Stimulated activated naive B cell treated with anti-CD40 and anti-IgM and Interleukin-4, amounts not matched to agents 10 μg/mL and 1 μg/mL and 100 μg/mL, for 72 hours (primary cell): ENCODE measurements at regions not wholly inside any gene's neighbourhood (a gene's known extent, or its start where the extent isn't known, plus 50 kb on each side); places are given as distances from the start of the nearest gene placed in this dataset.

ENCODE experiments used
- ATAC-seq, 2 donors: fragments of 150-1000 bp; cut with Tn5 transposase; replicated peaks; 2 replicates each; pipeline ENCODE4 v1.10.0; 2021; ENCODE audit warnings: moderate library complexity in 1 of 2
- DNase-seq: peaks from one replicate; pipeline ENCODE4 v3.0.0; 2021
- H3K27ac Mint-ChIP-seq: one replicate; pipeline ENCODE4 v1.8.0; 2022; ENCODE audit warnings: mild to moderate bottlenecking, mixed read lengths
- H3K27me3 Mint-ChIP-seq, 2 donors: one replicate each; pipeline ENCODE4 v1.8.0; 2022; ENCODE audit warnings: mixed read lengths in 2 of 2
- H3K36me3 Mint-ChIP-seq, 2 donors: one replicate each; pipeline ENCODE4 v1.8.0; 2022; ENCODE audit warnings: mixed read lengths in 2 of 2, mild to moderate bottlenecking in 1 of 2
- H3K4me1 Mint-ChIP-seq, 2 donors: one replicate each; pipeline ENCODE4 v1.8.0; 2022; ENCODE audit warnings: mixed read lengths in 2 of 2, mild to moderate bottlenecking in 1 of 2
- H3K4me3 Mint-ChIP-seq, 2 donors: one replicate each; pipeline ENCODE4 v1.8.0; 2022; ENCODE audit warnings: mild to moderate bottlenecking in 2 of 2, mixed read lengths in 2 of 2, moderate library complexity in 1 of 2
- H3K9me3 Mint-ChIP-seq, 2 donors: one replicate each; pipeline ENCODE4 v1.8.0; 2022; ENCODE audit warnings: mixed read lengths in 2 of 2, mild to moderate bottlenecking in 1 of 2

DNA sequence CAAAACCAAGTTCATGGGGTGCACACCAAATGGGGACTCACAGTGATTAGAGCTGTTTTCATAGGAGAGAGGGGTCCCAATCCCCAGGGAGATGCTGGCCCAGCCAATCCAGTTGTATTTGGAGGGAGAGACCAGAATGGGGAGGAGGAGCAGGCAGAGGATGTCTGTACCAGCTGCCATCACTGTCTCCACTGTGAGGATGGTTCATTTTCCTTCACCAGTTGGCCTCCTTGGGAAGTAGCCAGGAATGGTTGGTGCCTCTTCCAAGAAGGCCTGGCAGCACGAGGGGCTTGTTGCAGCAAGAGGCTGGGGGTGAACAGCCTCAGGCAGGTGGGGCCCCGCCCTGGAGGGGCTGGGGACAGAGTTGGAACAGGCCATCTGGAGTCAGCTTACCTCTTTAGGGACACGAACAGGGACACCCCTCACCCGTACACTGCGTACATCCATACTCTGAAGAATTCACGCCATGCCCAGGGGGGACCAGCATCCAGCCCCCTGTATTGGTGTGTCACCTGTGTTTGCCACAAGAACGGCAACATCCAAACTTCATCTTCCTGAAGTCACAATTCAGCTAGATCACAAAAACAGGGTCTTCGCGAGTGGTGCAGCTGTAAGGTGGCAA lies 161.7 kb upstream of the ZNF236 start:
- Mint-ChIP-seq H3K27ac (no peak overlapping the region), H3K36me3 (no peaks in the 10 kb centered on the region), H3K4me3 (no peak overlapping the region), H3K9me3 (no peaks in the 10 kb centered on the region), H3K4me1 (peaks cover 5 to 11% of the 10 kb centered on the region in 2 donors), H3K27me3 (peaks cover 28 to 34% of the 10 kb centered on the region in 2 donors)
- DNase-seq (no peak), ATAC-seq (no peak)

GRCh38 chr18:76658627-76659026 lies 163.6 kb upstream of the ZNF516 start:
- H3K9me3 Mint-ChIP-seq = no peaks in the 10 kb centered on the region
- ATAC-seq = peak; percentile 58 to 77
- H3K36me3 Mint-ChIP-seq = no peaks in the 10 kb centered on the region
- H3K27me3 Mint-ChIP-seq = peaks cover 34 to 39% of the 10 kb centered on the region in 2 donors
- DNase-seq = peak; percentile 9
- no peak overlapping the region for H3K4me3 Mint-ChIP-seq
- H3K4me1 Mint-ChIP-seq = peaks cover 5 to 11% of the 10 kb centered on the region in 2 donors
- H3K27ac Mint-ChIP-seq = no peak overlapping the region

- H3K9me3 Mint-ChIP-seq = no peaks in the 10 kb centered on the region
- peaks cover 5 to 11% of the 10 kb centered on the region in 2 donors for H3K4me1 Mint-ChIP-seq
- peak in 1 of 2 donors; percentile 46 for ATAC-seq
- no peak for DNase-seq
- H3K36me3 Mint-ChIP-seq = no peaks in the 10 kb centered on the region
- H3K27ac Mint-ChIP-seq = no peak overlapping the region
- peaks cover 36 to 43% of the 10 kb centered on the region in 2 donors for H3K27me3 Mint-ChIP-seq
- no peak overlapping the region for H3K4me3 Mint-ChIP-seq
These were observed 162.9 kb upstream of the ZNF516 start for GRCh38 chr18:76657911-76658470.

DNA sequence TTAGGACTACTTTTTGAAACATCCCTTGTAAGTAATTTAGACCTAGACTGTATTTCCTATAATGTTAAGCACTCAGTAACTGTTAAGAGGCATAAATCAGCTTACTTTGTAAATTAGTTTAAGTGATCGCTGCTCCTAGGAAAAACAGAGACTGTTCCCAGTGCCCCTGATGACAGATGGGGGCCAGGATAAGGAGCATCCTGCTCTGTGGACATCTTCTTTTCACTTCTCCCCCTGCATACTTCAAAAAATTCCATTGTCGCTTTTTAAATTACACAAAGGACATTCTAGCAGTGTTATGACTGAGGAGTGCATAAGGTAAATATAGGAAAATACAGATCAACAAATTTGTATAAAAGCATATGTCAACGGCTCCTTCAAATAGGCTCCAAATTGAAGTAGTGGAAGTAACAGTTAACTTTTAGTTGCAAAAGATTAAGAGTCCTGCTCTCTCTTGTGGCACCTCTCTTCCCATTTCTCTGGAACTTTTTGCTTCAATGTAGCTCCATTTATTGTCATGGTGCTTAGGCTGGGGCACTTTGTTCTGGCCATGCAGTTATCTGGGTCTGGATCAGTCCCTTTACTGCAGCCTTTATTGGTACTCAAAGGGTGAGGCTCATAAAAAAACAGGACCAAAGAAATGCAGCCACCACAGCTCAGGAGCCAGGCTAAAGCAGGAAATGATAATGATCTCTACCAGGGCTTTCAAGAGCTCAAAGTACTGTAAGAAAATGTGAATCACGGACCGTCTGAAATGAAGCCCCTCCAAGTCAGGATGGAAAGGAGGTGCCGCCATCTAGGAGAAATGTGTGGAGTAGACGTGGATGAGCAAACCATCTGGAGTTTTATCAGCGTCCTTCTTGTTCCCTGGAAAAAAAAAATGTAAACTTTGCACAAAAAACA lies 162.1 kb upstream of the ZNF516 start:
- Mint-ChIP-seq H3K9me3 (no peaks in the 10 kb centered on the region), H3K36me3 (no peaks in the 10 kb centered on the region), H3K27me3 (peaks cover 40 to 51% of the 10 kb centered on the region in 2 donors), H3K4me3 (no peak overlapping the region), H3K27ac (no peak overlapping the region), H3K4me1 (peaks cover 5 to 11% of the 10 kb centered on the region in 2 donors)
- no peak for DNase-seq
- no peak for ATAC-seq

GRCh38 chr18:76654577-76654976 lies 159.5 kb upstream of the ZNF516 start:
- ATAC-seq (no peak), DNase-seq (no peak)
- Mint-ChIP-seq H3K36me3 (no peaks in the 10 kb centered on the region), H3K4me3 (no peak overlapping the region), H3K4me1 (peaks cover 5 to 11% of the 10 kb centered on the region in 2 donors), H3K27me3 (peaks cover 44 to 55% of the 10 kb centered on the region in 2 donors), H3K9me3 (no peaks in the 10 kb centered on the region), H3K27ac (no peak overlapping the region)

DNA sequence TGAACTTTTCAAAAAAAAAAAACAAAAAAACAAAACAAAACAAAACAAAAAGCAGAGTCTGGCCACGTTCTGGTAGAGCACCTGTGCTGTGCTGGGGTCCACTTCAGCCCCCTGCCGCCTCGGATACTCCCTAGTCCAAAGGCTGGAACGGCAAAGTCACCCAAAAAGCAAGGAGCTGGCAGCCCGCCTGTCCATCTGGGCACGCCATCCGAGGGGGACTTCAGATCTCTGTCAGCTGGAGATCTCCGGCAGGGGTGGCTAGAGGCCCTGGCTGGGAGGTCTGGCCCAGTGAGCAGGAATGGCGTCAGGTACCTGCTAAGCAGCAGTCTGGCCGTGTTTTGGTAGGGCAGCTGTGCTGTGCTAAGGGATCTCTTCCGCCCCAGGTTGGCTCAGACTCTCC lies 152.3 kb upstream of the ZNF516 start:
- no peaks in the 10 kb centered on the region for H3K36me3 Mint-ChIP-seq
- H3K9me3 Mint-ChIP-seq = no peaks in the 10 kb centered on the region
- DNase-seq (no peak), ATAC-seq (no peak)
- no peaks in the 10 kb centered on the region for H3K4me1 Mint-ChIP-seq
- H3K27me3 Mint-ChIP-seq = peaks cover 4 to 13% of the 10 kb centered on the region in 2 donors
- no peak overlapping the region for H3K4me3 Mint-ChIP-seq
- H3K27ac Mint-ChIP-seq = no peak overlapping the region

DNA sequence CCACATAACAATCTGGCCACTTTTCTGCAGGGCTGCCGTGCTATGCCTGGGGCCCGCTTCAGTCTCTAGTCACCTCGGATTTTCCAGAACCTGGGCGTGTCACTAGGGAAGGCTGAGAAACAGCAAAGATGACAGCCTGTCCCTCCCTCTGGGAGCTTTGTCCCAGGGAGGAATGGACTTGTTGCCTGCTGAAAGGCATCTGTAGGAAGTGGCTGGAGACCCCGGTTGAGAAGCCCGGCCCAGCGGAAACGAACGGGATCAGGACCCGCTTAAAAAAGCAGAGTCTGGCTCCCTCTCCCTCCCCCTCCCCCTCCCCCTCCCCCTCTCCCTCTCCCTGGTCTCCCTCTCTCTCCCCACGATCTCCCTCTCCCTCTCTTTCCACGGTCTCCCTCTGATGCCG lies 149.5 kb upstream of the ZNF516 start:
- Mint-ChIP-seq H3K9me3 (no peaks in the 10 kb centered on the region), H3K27ac (no peak overlapping the region), H3K27me3 (peaks cover 0 to 11% of the 10 kb centered on the region in 2 donors), H3K4me1 (no peaks in the 10 kb centered on the region), H3K36me3 (no peaks in the 10 kb centered on the region), H3K4me3 (no peak overlapping the region)
- no peak for DNase-seq
- no peak for ATAC-seq

DNA sequence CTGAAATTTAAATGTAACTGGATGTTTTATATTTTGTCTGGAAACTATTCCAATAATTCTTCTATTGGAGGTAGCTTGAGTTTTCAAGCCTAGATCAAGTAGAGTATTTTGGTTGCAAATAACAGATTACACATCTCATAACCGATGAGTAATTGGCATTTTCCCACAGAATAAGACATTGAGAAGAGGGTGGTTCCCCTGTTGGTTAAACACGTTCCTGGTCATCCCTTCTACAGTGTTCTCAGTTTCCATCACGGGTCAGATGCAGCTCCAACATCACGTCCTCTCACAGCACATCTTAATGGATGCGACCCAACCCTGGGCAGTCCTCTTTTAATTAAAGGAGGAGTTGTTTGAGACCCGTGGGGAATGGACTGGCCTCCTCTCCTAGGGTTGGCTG lies 149.0 kb upstream of the ZNF516 start:
- ATAC-seq = peak in 1 of 2 donors; percentile 31
- DNase-seq = no peak
- Mint-ChIP-seq H3K27me3 (peaks cover 1 to 17% of the 10 kb centered on the region in 2 donors), H3K36me3 (no peaks in the 10 kb centered on the region), H3K4me1 (no peaks in the 10 kb centered on the region), H3K9me3 (no peaks in the 10 kb centered on the region), H3K4me3 (no peak overlapping the region), H3K27ac (no peak overlapping the region)

GRCh38 chr18:76643199-76643598 lies 148.2 kb upstream of the ZNF516 start:
- peaks cover 7 to 15% of the 10 kb centered on the region in 2 donors for H3K27me3 Mint-ChIP-seq
- H3K9me3 Mint-ChIP-seq = no peaks in the 10 kb centered on the region
- no peak for DNase-seq
- H3K4me1 Mint-ChIP-seq = no peaks in the 10 kb centered on the region
- no peaks in the 10 kb centered on the region for H3K36me3 Mint-ChIP-seq
- ATAC-seq = no peak
- no peak overlapping the region for H3K27ac Mint-ChIP-seq
- H3K4me3 Mint-ChIP-seq = no peak overlapping the region

GRCh38 chr18:76640438-76640837 lies 145.4 kb upstream of the ZNF516 start:
- ATAC-seq = no peak
- H3K27me3 Mint-ChIP-seq = peaks cover 12 to 29% of the 10 kb centered on the region in 2 donors
- no peak overlapping the region for H3K4me3 Mint-ChIP-seq
- no peak for DNase-seq
- no peaks in the 10 kb centered on the region for H3K9me3 Mint-ChIP-seq
- no peaks in the 10 kb centered on the region for H3K36me3 Mint-ChIP-seq
- no peaks in the 10 kb centered on the region for H3K4me1 Mint-ChIP-seq
- H3K27ac Mint-ChIP-seq = no peak overlapping the region

- Mint-ChIP-seq H3K4me1 (no peaks in the 10 kb centered on the region), H3K27me3 (peaks cover 20 to 25% of the 10 kb centered on the region in 2 donors), H3K36me3 (no peaks in the 10 kb centered on the region), H3K27ac (no peak overlapping the region), H3K4me3 (no peak overlapping the region), H3K9me3 (peaks cover 1 to 4% of the 10 kb centered on the region in 2 donors)
- ATAC-seq (no peak), DNase-seq (no peak)
These were observed 139.5 kb upstream of the ZNF516 start for GRCh38 chr18:76634564-76634963.

DNA sequence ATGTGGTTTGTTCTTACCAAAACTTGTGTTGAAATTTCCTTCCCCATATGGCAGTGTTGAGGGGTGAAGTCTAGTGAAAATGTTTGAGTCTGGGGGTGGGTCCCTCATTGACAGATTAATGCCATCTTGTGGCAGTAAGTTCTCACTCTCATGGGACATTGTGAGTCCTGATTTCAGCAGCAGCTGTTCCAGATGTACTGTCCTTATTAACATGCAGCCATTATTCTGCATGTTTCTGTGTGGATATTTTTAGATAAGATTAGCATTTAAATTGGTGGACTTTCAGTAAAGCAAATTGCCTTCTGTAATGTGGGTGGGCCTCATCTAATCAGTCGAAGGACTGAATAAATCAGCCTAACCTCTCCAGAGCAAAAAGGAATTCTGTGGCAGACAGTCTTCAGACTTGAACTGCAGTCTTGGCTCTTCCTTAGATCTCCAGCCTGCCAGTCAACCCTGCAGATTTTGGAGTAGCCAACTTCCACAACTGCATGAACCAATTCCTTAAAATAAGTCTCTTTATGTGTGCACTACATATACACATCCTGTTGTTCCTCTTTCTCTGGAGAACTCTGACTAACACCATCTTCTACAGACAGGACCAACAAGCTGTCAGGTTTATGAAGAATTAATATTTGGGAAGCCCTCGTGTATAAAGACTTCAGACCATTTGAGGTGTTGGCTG lies 138.7 kb upstream of the ZNF516 start:
- Mint-ChIP-seq H3K27ac (no peak overlapping the region), H3K27me3 (peaks cover 16 to 25% of the 10 kb centered on the region in 2 donors), H3K4me1 (no peaks in the 10 kb centered on the region), H3K9me3 (peaks cover 7 to 8% of the 10 kb centered on the region in 2 donors), H3K4me3 (no peak overlapping the region), H3K36me3 (no peaks in the 10 kb centered on the region)
- ATAC-seq (no peak), DNase-seq (no peak)

- H3K27ac Mint-ChIP-seq = no peak overlapping the region
- H3K36me3 Mint-ChIP-seq = no peaks in the 10 kb centered on the region
- ATAC-seq = no peak
These were observed 132.4 kb upstream of the ZNF516 start for GRCh38 chr18:76627444-76627843.

GRCh38 chr18:76626991-76627390 lies 131.9 kb upstream of the ZNF516 start:
- Mint-ChIP-seq H3K27ac (no peak overlapping the region), H3K9me3 (peaks cover 6 to 8% of the 10 kb centered on the region in 2 donors), H3K27me3 (peaks cover 10 to 15% of the 10 kb centered on the region in 2 donors), H3K4me1 (no peaks in the 10 kb centered on the region), H3K36me3 (no peaks in the 10 kb centered on the region), H3K4me3 (no peak overlapping the region)
- no peak for DNase-seq
- ATAC-seq = no peak

More at GRCh38 chr18:76627444-76627843, 132.4 kb upstream of the ZNF516 start:
- Mint-ChIP-seq H3K4me3 (no peak overlapping the region), H3K9me3 (peaks cover 8% of the 10 kb centered on the region in 2 donors), H3K27me3 (peaks cover 10 to 17% of the 10 kb centered on the region in 2 donors), H3K4me1 (no peaks in the 10 kb centered on the region)
- DNase-seq = no peak
